WTC11 (cell line): ENCODE measurements at regions not wholly inside any gene's neighbourhood (a gene's known extent, or its start where the extent isn't known, plus 50 kb on each side); places are given as distances from the start of the nearest gene placed in this dataset.

Source experiments
- ATAC-seq: fragments of 200-7000 bp; cut with Tn5 transposase; 2 replicates; pipeline ENCODE4 v1.10.0; 2021; ENCODE audit warnings: mild to moderate bottlenecking, moderate library complexity
- CTCF ChIA-PET: fragments of 300-600 bp; sonication (Branson Sonifier 250); formaldehyde crosslinking; loops from one replicate; lab custom pipeline; 2021; ENCODE audit warnings: antibody characterized with exemption; lab: Charles Lee
- POLR2A ChIA-PET: fragments of 350-600 bp; sonication (Branson Sonifier 250); formaldehyde crosslinking; loops from one replicate; lab custom pipeline; 2021; ENCODE audit warnings: antibody characterized with exemption; lab: Charles Lee
- DNase-seq: peaks from one replicate; pipeline ENCODE4 v3.0.0; 2021; ENCODE audit warnings: low spot score
- H3K27ac Mint-ChIP-seq: 2 replicates; pipeline ENCODE4 v1.8.0; 2021; ENCODE audit warnings: mixed read lengths
- H3K27me3 Mint-ChIP-seq: 2 replicates; pipeline ENCODE4 v1.8.0; 2021; ENCODE audit warnings: low read depth, mild to moderate bottlenecking, moderate library complexity, mixed read lengths
- H3K36me3 Mint-ChIP-seq: 2 replicates; pipeline ENCODE4 v1.8.0; 2021; ENCODE audit warnings: mixed read lengths
- H3K4me1 Mint-ChIP-seq: 2 replicates; pipeline ENCODE4 v1.8.0; 2022; ENCODE audit warnings: mixed read lengths
- H3K4me3 Mint-ChIP-seq: 2 replicates; pipeline ENCODE4 v1.8.0; 2021; ENCODE audit warnings: mild to moderate bottlenecking, moderate library complexity, mixed read lengths
- H3K9me3 Mint-ChIP-seq: 2 replicates; pipeline ENCODE4 v1.8.0; 2021; ENCODE audit warnings: mixed read lengths
- E2F1 ChIP-seq: sonication (generic); formaldehyde crosslinking; IDR thresholded peaks from 2 replicates; pipeline ENCODE4 v1.8.0; 2022; ENCODE audit warnings: mild to moderate bottlenecking, missing genetic modification reagents
- EMX1 ChIP-seq: fragments of 250-450 bp; sonication (Bioruptor Pico); IDR thresholded peaks from 2 replicates; pipeline ENCODE4 v1.8.0; 2021; ENCODE audit warnings: mild to moderate bottlenecking
- FOXK1 ChIP-seq: sonication (generic); formaldehyde crosslinking; IDR thresholded peaks from 2 replicates; pipeline ENCODE4 v1.8.0; 2022; ENCODE audit warnings: mild to moderate bottlenecking, moderate library complexity, missing genetic modification reagents
- FOXP1 ChIP-seq: sonication (generic); formaldehyde crosslinking; IDR thresholded peaks from 2 replicates; pipeline ENCODE4 v1.8.0; 2022; ENCODE audit warnings: missing genetic modification reagents, mild to moderate bottlenecking, moderate library complexity, borderline replicate concordance
- FOXP4 ChIP-seq: sonication (generic); formaldehyde crosslinking; IDR thresholded peaks from 2 replicates; pipeline ENCODE4 v1.8.0; 2022; ENCODE audit warnings: mild to moderate bottlenecking, missing genetic modification reagents
- GTF2I ChIP-seq: fragments of 250-450 bp; sonication (Bioruptor Pico); conservative IDR thresholded peaks from 2 replicates; pipeline ENCODE4 v1.4.0; 2021; ENCODE audit warnings: mild to moderate bottlenecking
- HMGA2 ChIP-seq: fragments of 250-450 bp; sonication (Bioruptor Pico); IDR thresholded peaks from 2 replicates; pipeline ENCODE4 v1.4.0; 2021; ENCODE audit warnings: mild to moderate bottlenecking, moderate library complexity
- HMGXB4 ChIP-seq: sonication (generic); formaldehyde crosslinking; IDR thresholded peaks from 2 replicates; pipeline ENCODE4 v1.8.1; 2023; ENCODE audit warnings: mild to moderate bottlenecking, moderate library complexity, missing genetic modification reagents
- JUN ChIP-seq: sonication (generic); formaldehyde crosslinking; IDR thresholded peaks from 2 replicates; pipeline ENCODE4 v1.8.0; 2023; ENCODE audit warnings: mild to moderate bottlenecking, missing genetic modification reagents
- KAT7 ChIP-seq: sonication (generic); formaldehyde crosslinking; IDR thresholded peaks from 2 replicates; pipeline ENCODE4 v1.8.1; 2023; ENCODE audit warnings: missing genetic modification reagents, mild to moderate bottlenecking, borderline replicate concordance
- MXD4 ChIP-seq: fragments of 250-450 bp; sonication (Bioruptor Pico); IDR thresholded peaks from 2 replicates; pipeline ENCODE4 v1.8.0; 2021; ENCODE audit warnings: mild to moderate bottlenecking, moderate library complexity, borderline replicate concordance
- NFYB ChIP-seq: sonication (generic); formaldehyde crosslinking; conservative IDR thresholded peaks from 2 replicates; pipeline ENCODE4 v1.8.0; 2022; ENCODE audit warnings: low read depth, missing genetic modification reagents
- RORB ChIP-seq: fragments of 250-450 bp; sonication (Bioruptor Pico); IDR thresholded peaks from 2 replicates; pipeline ENCODE4 v1.9.0; 2021; ENCODE audit warnings: mild to moderate bottlenecking
- SMAD4 ChIP-seq: sonication (generic); formaldehyde crosslinking; IDR thresholded peaks from 2 replicates; pipeline ENCODE4 v1.8.0; 2022; ENCODE audit warnings: mild to moderate bottlenecking, missing genetic modification reagents
- SOX15 ChIP-seq: fragments of 250-450 bp; sonication (Bioruptor Pico); IDR thresholded peaks from 2 replicates; pipeline ENCODE4 v1.9.0; 2021; ENCODE audit warnings: mild to moderate bottlenecking
- TEAD4 ChIP-seq: sonication (generic); formaldehyde crosslinking; IDR thresholded peaks from 2 replicates; pipeline ENCODE4 v1.8.0; 2022; ENCODE audit warnings: mild to moderate bottlenecking, missing genetic modification reagents
- TP53 ChIP-seq: sonication (generic); formaldehyde crosslinking; IDR thresholded peaks from 2 replicates; pipeline ENCODE4 v1.8.1; 2023; ENCODE audit warnings: mild to moderate bottlenecking, missing genetic modification reagents
- USF2 ChIP-seq: sonication (generic); formaldehyde crosslinking; IDR thresholded peaks from 2 replicates; pipeline ENCODE4 v1.8.1; 2023; ENCODE audit warnings: mild to moderate bottlenecking, missing genetic modification reagents, moderate library complexity
- ZNF317 ChIP-seq: sonication (generic); formaldehyde crosslinking; IDR thresholded peaks from 2 replicates; pipeline ENCODE4 v1.8.1; 2023; ENCODE audit warnings: low read depth, mild to moderate bottlenecking, moderate library complexity, missing genetic modification reagents, borderline replicate concordance
- TF ChIP-seq, protein P1 (sequence below): sonication (generic); formaldehyde crosslinking; IDR thresholded peaks from 2 replicates; pipeline ENCODE4 v1.8.1; 2022; ENCODE audit warnings: mild to moderate bottlenecking, missing genetic modification reagents, moderate library complexity, borderline replicate concordance
- TF ChIP-seq, protein P2 (sequence below): fragments of 250-450 bp; sonication (Bioruptor Pico); IDR thresholded peaks from 2 replicates; pipeline ENCODE4 v1.9.0; 2021; ENCODE audit warnings: mild to moderate bottlenecking
- TF ChIP-seq, protein P3 (sequence below): sonication (generic); formaldehyde crosslinking; IDR thresholded peaks from 2 replicates; pipeline ENCODE4 v1.8.1; 2022; ENCODE audit warnings: mild to moderate bottlenecking, moderate library complexity, missing genetic modification reagents

GRCh38 chr9:74125941-74126340, 371.2 kb upstream of the RORB start:
- TF ChIP-seq FOXK1 (CRISPR knock-in tag): no peak
- no peak for TF ChIP-seq NFYB (CRISPR knock-in tag)
- TF ChIP-seq, protein P1, sequence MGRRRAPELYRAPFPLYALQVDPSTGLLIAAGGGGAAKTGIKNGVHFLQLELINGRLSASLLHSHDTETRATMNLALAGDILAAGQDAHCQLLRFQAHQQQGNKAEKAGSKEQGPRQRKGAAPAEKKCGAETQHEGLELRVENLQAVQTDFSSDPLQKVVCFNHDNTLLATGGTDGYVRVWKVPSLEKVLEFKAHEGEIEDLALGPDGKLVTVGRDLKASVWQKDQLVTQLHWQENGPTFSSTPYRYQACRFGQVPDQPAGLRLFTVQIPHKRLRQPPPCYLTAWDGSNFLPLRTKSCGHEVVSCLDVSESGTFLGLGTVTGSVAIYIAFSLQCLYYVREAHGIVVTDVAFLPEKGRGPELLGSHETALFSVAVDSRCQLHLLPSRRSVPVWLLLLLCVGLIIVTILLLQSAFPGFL (CRISPR knock-in tag): no peak
- no peak for TF ChIP-seq GTF2I (CRISPR knock-in tag)
- TF ChIP-seq ZNF317: no peak
- TF ChIP-seq SMAD4: no peak
- no peak for TF ChIP-seq JUN
- TF ChIP-seq MXD4: no peak
- TF ChIP-seq TEAD4: no peak
- TF ChIP-seq, protein P2, sequence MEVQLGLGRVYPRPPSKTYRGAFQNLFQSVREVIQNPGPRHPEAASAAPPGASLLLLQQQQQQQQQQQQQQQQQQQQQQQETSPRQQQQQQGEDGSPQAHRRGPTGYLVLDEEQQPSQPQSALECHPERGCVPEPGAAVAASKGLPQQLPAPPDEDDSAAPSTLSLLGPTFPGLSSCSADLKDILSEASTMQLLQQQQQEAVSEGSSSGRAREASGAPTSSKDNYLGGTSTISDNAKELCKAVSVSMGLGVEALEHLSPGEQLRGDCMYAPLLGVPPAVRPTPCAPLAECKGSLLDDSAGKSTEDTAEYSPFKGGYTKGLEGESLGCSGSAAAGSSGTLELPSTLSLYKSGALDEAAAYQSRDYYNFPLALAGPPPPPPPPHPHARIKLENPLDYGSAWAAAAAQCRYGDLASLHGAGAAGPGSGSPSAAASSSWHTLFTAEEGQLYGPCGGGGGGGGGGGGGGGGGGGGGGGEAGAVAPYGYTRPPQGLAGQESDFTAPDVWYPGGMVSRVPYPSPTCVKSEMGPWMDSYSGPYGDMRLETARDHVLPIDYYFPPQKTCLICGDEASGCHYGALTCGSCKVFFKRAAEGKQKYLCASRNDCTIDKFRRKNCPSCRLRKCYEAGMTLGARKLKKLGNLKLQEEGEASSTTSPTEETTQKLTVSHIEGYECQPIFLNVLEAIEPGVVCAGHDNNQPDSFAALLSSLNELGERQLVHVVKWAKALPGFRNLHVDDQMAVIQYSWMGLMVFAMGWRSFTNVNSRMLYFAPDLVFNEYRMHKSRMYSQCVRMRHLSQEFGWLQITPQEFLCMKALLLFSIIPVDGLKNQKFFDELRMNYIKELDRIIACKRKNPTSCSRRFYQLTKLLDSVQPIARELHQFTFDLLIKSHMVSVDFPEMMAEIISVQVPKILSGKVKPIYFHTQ (CRISPR knock-in tag): no peak
- no peak for TF ChIP-seq TP53 (CRISPR knock-in tag)
- no peak for TF ChIP-seq KAT7 (CRISPR knock-in tag)
- no peak for TF ChIP-seq HMGA2 (CRISPR knock-in tag)
- TF ChIP-seq, all 79 proteins: peak for 0
- ChIA-PET POLR2A (no interaction called here), CTCF (interaction anchor here (1.4 kb wide), 1 partner anchor 210 kb away, joined by 3 read pairs; no protein-coding TSS in a partner anchor)
- Mint-ChIP-seq H3K27ac (no peak overlapping the region), H3K36me3 (no peaks in the 10 kb centered on the region), H3K4me1 (peaks cover 24% of the 10 kb centered on the region), H3K9me3 (no peaks in the 10 kb centered on the region), H3K27me3 (peaks cover 17% of the 10 kb centered on the region), H3K4me3 (no peak overlapping the region)
- no peak for DNase-seq
- peak; percentile 39; the same call in 1 of the 2 replicates for ATAC-seq

DNA sequence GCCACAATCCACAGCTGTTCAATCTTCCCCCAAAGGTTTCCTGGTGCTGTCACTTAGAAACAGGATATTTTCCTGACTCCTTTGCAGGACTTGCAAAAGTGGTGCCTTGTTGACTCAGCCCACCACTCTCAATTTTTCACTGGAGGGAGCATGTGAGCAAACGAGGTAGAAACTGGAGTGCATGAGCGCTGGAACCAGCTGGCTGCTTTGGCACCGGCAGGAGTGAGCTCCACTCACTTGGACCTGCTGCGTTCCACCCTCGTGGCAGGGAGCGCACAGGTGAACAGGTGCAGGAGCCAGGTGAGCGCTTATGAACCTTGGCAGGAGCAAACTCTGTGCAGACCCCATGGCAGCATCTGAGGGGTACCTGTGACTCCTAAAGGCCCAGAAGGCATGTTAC, 364.1 kb upstream of the RORB start:
- TF ChIP-seq TEAD4: no peak
- TF ChIP-seq ZNF317: 0 out of 2 replicates have a peak, but pooled peaks have one; percentile 46
- POLR2A ChIA-PET: interaction anchor here (0.7 kb wide), 1 partner anchor 153 kb away, joined by 4 read pairs; no protein-coding TSS in a partner anchor
- DNase-seq (peak; percentile 39), ATAC-seq (peak; percentile 93)
- Mint-ChIP-seq H3K27ac (no peak overlapping the region), H3K27me3 (peaks cover 3% of the 10 kb centered on the region; the same call in 1 of the 2 replicates), H3K9me3 (no peaks in the 10 kb centered on the region), H3K4me1 (peaks cover 20% of the 10 kb centered on the region), H3K4me3 (no peak overlapping the region), H3K36me3 (no peaks in the 10 kb centered on the region)
- CTCF ChIA-PET: interaction anchor here (0.7 to 1.7 kb wide), 11 partner anchors 10 to 610 kb away, joined by 3 to 9 read pairs (median 3); no protein-coding TSS in a partner anchor

DNA sequence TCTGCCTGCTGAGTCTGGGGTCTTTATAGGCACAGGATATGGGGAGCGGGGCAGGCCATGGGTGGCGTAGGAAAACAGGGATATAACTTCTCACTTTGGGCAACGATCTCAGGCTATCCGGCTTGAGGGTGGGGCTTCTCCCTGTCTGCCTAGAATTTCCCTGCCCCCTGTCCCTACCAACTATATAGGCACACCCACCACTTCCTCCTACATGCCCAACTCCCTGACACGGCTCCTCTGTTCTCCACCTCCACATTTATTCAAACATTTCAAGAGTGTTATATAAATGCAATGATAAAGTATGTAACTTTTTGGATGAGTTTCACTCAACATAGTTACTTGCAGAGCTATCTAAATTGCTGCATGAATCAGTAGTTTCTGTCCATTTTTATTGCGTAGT, 363.2 kb upstream of the RORB start:
- ATAC-seq (no peak), DNase-seq (no peak)
- Mint-ChIP-seq H3K9me3 (no peaks in the 10 kb centered on the region), H3K27ac (no peak overlapping the region), H3K4me1 (peaks cover 20% of the 10 kb centered on the region), H3K27me3 (peaks cover 3% of the 10 kb centered on the region; the same call in 1 of the 2 replicates), H3K36me3 (no peaks in the 10 kb centered on the region), H3K4me3 (no peak overlapping the region)
- POLR2A ChIA-PET: interaction anchor here (0.6 to 0.7 kb wide), 2 partner anchors 130 to 154 kb away, joined by 4 to 5 read pairs; no protein-coding TSS in a partner anchor
- CTCF ChIA-PET: interaction anchor here (0.9 to 1.7 kb wide), 3 partner anchors 13 to 586 kb away, joined by 4 to 9 read pairs (median 4); no protein-coding TSS in a partner anchor
- TF ChIP-seq HMGXB4 (CRISPR knock-in tag) (no peak), E2F1 (CRISPR knock-in tag) (no peak), MXD4 (no peak), SOX15 (CRISPR knock-in tag) (no peak), USF2 (CRISPR knock-in tag) (no peak), EMX1 (CRISPR knock-in tag) (no peak), TEAD4 (no peak), RORB (CRISPR knock-in tag) (no peak), FOXP4 (CRISPR knock-in tag) (no peak), FOXP1 (CRISPR knock-in tag) (no peak)
- TF ChIP-seq, protein P3, sequence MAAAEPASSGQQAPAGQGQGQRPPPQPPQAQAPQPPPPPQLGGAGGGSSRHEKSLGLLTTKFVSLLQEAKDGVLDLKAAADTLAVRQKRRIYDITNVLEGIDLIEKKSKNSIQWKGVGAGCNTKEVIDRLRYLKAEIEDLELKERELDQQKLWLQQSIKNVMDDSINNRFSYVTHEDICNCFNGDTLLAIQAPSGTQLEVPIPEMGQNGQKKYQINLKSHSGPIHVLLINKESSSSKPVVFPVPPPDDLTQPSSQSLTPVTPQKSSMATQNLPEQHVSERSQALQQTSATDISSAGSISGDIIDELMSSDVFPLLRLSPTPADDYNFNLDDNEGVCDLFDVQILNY (CRISPR knock-in tag): no peak
